Lower leg skin (tissue), 3 donors: ENCODE measurements at regions not wholly inside any gene's neighbourhood (a gene's known extent, or its start where the extent isn't known, plus 50 kb on each side); places are given as distances from the start of the nearest gene placed in this dataset.

Experiments
- POLR2A ChIP-seq, 2 donors: fragments of 450-650 bp; IDR thresholded peaks; one replicate each; pipeline ENCODE4 v1.6.1; 2016 to 2017; ENCODE audit warnings: antibody characterized with exemption in 2 of 2, mild to moderate bottlenecking in 1 of 2, moderate library complexity in 1 of 2
- TF ChIP-seq, protein P1 (sequence below), 3 donors: fragments of 450-650 bp; IDR thresholded peaks; one replicate each; pipeline ENCODE4 v1.5.1; 2016; ENCODE audit warnings: antibody characterized with exemption in 3 of 3, mild to moderate bottlenecking in 3 of 3, moderate library complexity in 2 of 3

DNA sequence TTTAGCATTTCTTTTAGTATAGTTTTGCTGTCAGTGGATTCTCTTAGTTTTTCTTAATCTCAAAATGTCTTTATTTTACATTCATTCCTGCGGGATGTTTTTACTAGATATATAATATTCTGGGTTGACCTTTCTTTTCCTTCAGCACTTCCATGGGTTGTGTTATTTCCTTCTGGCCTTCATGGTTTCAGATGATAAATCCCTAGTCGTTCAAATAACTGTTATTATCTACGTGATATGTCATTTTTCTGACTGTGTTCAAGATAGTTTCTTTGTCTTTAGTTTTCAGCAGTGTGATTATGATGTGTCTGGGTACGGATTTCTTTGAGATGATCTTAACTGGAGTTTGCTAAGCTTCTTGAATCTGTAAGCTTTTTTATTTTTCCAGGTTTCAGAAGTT, 75.7 kb upstream of the ELN start:
- TF ChIP-seq, protein P1, sequence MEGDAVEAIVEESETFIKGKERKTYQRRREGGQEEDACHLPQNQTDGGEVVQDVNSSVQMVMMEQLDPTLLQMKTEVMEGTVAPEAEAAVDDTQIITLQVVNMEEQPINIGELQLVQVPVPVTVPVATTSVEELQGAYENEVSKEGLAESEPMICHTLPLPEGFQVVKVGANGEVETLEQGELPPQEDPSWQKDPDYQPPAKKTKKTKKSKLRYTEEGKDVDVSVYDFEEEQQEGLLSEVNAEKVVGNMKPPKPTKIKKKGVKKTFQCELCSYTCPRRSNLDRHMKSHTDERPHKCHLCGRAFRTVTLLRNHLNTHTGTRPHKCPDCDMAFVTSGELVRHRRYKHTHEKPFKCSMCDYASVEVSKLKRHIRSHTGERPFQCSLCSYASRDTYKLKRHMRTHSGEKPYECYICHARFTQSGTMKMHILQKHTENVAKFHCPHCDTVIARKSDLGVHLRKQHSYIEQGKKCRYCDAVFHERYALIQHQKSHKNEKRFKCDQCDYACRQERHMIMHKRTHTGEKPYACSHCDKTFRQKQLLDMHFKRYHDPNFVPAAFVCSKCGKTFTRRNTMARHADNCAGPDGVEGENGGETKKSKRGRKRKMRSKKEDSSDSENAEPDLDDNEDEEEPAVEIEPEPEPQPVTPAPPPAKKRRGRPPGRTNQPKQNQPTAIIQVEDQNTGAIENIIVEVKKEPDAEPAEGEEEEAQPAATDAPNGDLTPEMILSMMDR (IDR thresholded peaks at IDR 0.05): no peak
- TF ChIP-seq POLR2A (IDR thresholded peaks at IDR 0.05): no peak
